ENCODE measurements at regions not wholly inside any gene's neighbourhood (a gene's known extent, or its start where the extent isn't known, plus 50 kb on each side); places are given as distances from the start of the nearest gene placed in this dataset.

GRCh38 chr21:36247316-36248010, 72.5 kb upstream of the MORC3 start:
- peaks cover 24% of the 10 kb centered on the region for H3K36me3 ChIP-seq (ENCODE audit: insufficient read depth, insufficient read length, low read length)
- no peak for TF ChIP-seq SUZ12 (IDR thresholded peaks at IDR 0.05; ENCODE audit: extremely low read depth, insufficient read depth, insufficient read length)

GRCh38 chr21:36249576-36250422, 70.2 kb upstream of the MORC3 start:
- peaks cover 30% of the 10 kb centered on the region for H3K36me3 ChIP-seq (ENCODE audit: insufficient read depth, insufficient read length, low read length)
- H3K27me3 ChIP-seq (ENCODE audit: insufficient read depth, insufficient read length) = no peaks in the 10 kb centered on the region
- peaks cover 16% of the 10 kb centered on the region for H3K4me1 ChIP-seq (ENCODE audit: insufficient read depth, insufficient read length)
- TF ChIP-seq SUZ12 (IDR thresholded peaks at IDR 0.05; ENCODE audit: extremely low read depth, insufficient read depth, insufficient read length) (no peak), ZNF274 (IDR thresholded peaks at IDR 0.05; ENCODE audit: low read depth, low read length) (no peak), YY1 (IDR thresholded peaks at IDR 0.05; ENCODE audit: insufficient read depth, insufficient read length) (no peak)
- DNase-seq (ENCODE audit: low read depth, low spot score) = no peak
- no peak overlapping the region for H3K4me3 ChIP-seq (ENCODE audit: insufficient read length, low read depth)
- no peak overlapping the region for H3K9ac ChIP-seq (ENCODE audit: insufficient read length, low read depth)
- H3K9me3 ChIP-seq (ENCODE audit: insufficient read depth, low read length) = no peaks in the 10 kb centered on the region

More at GRCh38 chr21:36247316-36248010, 72.5 kb upstream of the MORC3 start:
- no peak for DNase-seq (ENCODE audit: low read depth, low spot score)
- H3K4me3 ChIP-seq (ENCODE audit: insufficient read length, low read depth) = no peak overlapping the region
- H3K9ac ChIP-seq (ENCODE audit: insufficient read length, low read depth) = no peak overlapping the region
- peaks cover 12% of the 10 kb centered on the region for H3K4me1 ChIP-seq (ENCODE audit: insufficient read depth, insufficient read length)
- no peaks in the 10 kb centered on the region for H3K27me3 ChIP-seq (ENCODE audit: insufficient read depth, insufficient read length)
- H3K9me3 ChIP-seq (ENCODE audit: insufficient read depth, low read length) = no peaks in the 10 kb centered on the region

- Histone ChIP-seq H3K4me1 (ENCODE audit: insufficient read depth, insufficient read length) (peaks cover 12% of the 10 kb centered on the region), H3K9ac (ENCODE audit: insufficient read length, low read depth) (no peak overlapping the region), H3K36me3 (ENCODE audit: insufficient read depth, insufficient read length, low read length) (peaks cover 22% of the 10 kb centered on the region), H3K4me3 (ENCODE audit: insufficient read length, low read depth) (no peak overlapping the region), H3K9me3 (ENCODE audit: insufficient read depth, low read length) (no peaks in the 10 kb centered on the region), H3K27me3 (ENCODE audit: insufficient read depth, insufficient read length) (no peaks in the 10 kb centered on the region)
- no peak for DNase-seq (ENCODE audit: low read depth, low spot score)
- no peak for TF ChIP-seq ZNF274 (IDR thresholded peaks at IDR 0.05; ENCODE audit: low read depth, low read length)
- TF ChIP-seq SUZ12 (IDR thresholded peaks at IDR 0.05; ENCODE audit: extremely low read depth, insufficient read depth, insufficient read length) = no peak
- no peak for TF ChIP-seq YY1 (IDR thresholded peaks at IDR 0.05; ENCODE audit: insufficient read depth, insufficient read length)
Observed at GRCh38 chr21:36250423-36251075, 69.4 kb upstream of the MORC3 start.

- H3K4me3 ChIP-seq (ENCODE audit: insufficient read length, low read depth) = no peak overlapping the region
- H3K27me3 ChIP-seq (ENCODE audit: insufficient read depth, insufficient read length) = no peaks in the 10 kb centered on the region
- peaks cover 6% of the 10 kb centered on the region for H3K4me1 ChIP-seq (ENCODE audit: insufficient read depth, insufficient read length)
- H3K9ac ChIP-seq (ENCODE audit: insufficient read length, low read depth) = peak overlapping the region; percentile 2
- TF ChIP-seq YY1 (IDR thresholded peaks at IDR 0.05; ENCODE audit: insufficient read depth, insufficient read length) (no peak), ZNF274 (IDR thresholded peaks at IDR 0.05; ENCODE audit: low read depth, low read length) (no peak), SUZ12 (IDR thresholded peaks at IDR 0.05; ENCODE audit: extremely low read depth, insufficient read depth, insufficient read length) (no peak)
- H3K36me3 ChIP-seq (ENCODE audit: insufficient read depth, insufficient read length, low read length) = peaks cover 17% of the 10 kb centered on the region
- DNase-seq (ENCODE audit: low read depth, low spot score) = peak; percentile 87
- no peaks in the 10 kb centered on the region for H3K9me3 ChIP-seq (ENCODE audit: insufficient read depth, low read length)
Observed at GRCh38 chr21:36254106-36254941, 65.7 kb upstream of the MORC3 start.

GRCh38 chr21:36255663-36256062, 64.3 kb upstream of the MORC3 start:
- no peak for TF ChIP-seq YY1 (IDR thresholded peaks at IDR 0.05; ENCODE audit: insufficient read depth, insufficient read length)
- no peak for TF ChIP-seq SUZ12 (IDR thresholded peaks at IDR 0.05; ENCODE audit: extremely low read depth, insufficient read depth, insufficient read length)
- TF ChIP-seq ZNF274 (IDR thresholded peaks at IDR 0.05; ENCODE audit: low read depth, low read length) = no peak
- no peak overlapping the region for H3K4me3 ChIP-seq (ENCODE audit: insufficient read length, low read depth)
- peaks cover 15% of the 10 kb centered on the region for H3K36me3 ChIP-seq (ENCODE audit: insufficient read depth, insufficient read length, low read length)
- no peak for DNase-seq (ENCODE audit: low read depth, low spot score)
- peaks cover 5% of the 10 kb centered on the region for H3K4me1 ChIP-seq (ENCODE audit: insufficient read depth, insufficient read length)
- no peak overlapping the region for H3K9ac ChIP-seq (ENCODE audit: insufficient read length, low read depth)
- H3K27me3 ChIP-seq (ENCODE audit: insufficient read depth, insufficient read length) = no peaks in the 10 kb centered on the region
- H3K9me3 ChIP-seq (ENCODE audit: insufficient read depth, low read length) = no peaks in the 10 kb centered on the region

GRCh38 chr21:36257657-36258056, 62.3 kb upstream of the MORC3 start:
- Histone ChIP-seq H3K4me3 (ENCODE audit: insufficient read length, low read depth) (no peak overlapping the region), H3K9me3 (ENCODE audit: insufficient read depth, low read length) (no peaks in the 10 kb centered on the region), H3K4me1 (ENCODE audit: insufficient read depth, insufficient read length) (peaks cover 4% of the 10 kb centered on the region), H3K36me3 (ENCODE audit: insufficient read depth, insufficient read length, low read length) (peaks cover 14% of the 10 kb centered on the region), H3K9ac (ENCODE audit: insufficient read length, low read depth) (no peak overlapping the region), H3K27me3 (ENCODE audit: insufficient read depth, insufficient read length) (no peaks in the 10 kb centered on the region)
- DNase-seq (ENCODE audit: low read depth, low spot score) = no peak
- no peak for TF ChIP-seq ZNF274 (IDR thresholded peaks at IDR 0.05; ENCODE audit: low read depth, low read length)
- no peak for TF ChIP-seq YY1 (IDR thresholded peaks at IDR 0.05; ENCODE audit: insufficient read depth, insufficient read length)
- no peak for TF ChIP-seq SUZ12 (IDR thresholded peaks at IDR 0.05; ENCODE audit: extremely low read depth, insufficient read depth, insufficient read length)

Measured in NT2/D1 (cell line).